ENCODE measurements at regions not wholly inside any gene's neighbourhood (a gene's known extent, or its start where the extent isn't known, plus 50 kb on each side); places are given as distances from the start of the nearest gene placed in this dataset.

DNA sequence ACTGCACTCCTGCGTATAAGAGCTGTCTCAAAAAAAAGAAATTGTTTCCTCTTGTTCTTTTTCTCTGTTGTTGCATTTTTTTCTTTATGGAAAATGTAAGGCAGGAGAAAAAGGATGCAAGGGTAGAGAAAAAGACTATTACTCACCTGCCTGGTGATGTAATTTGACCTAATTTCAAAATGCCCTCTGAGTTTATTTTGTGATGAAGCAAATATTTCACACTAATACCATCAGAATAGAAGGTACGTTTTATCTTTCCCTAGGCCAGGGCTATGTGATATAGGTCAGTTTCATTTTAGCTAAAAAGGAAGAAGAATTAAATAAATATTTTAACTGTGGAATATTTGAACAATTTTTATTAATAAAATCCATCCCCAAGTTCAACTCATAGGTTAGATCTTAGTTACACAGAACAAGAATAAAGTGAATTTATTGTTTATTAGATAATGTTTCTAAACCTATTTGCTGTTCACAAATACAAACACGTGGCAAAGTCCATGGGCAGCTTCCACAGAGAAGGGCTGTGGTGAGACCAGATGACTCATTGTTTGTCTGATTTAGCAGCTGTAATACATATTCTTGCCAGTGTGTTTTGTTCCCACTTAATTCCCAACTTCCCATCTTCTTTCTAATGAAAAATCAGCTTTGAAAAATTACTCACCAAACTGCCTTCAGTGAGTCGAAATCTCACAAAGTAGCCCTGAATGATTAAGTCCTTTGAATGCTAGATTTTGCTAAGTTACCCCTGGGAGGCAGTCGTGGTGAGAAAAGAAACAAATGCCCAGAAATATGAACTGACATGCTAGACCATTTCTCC is 52.8 kb upstream of the CCDC112 start:
- H3K79me1 ChIP-seq (ENCODE audit: low read depth in 1 of 2, low read length in 2 of 2): no peaks in the 10 kb centered on the region
- H3K9me1 ChIP-seq (ENCODE audit: insufficient read depth, low read length): peaks cover 5% of the 10 kb centered on the region
- in situ Hi-C loops (cut with MboI; ENCODE audit: low sequenced_read_pairs) (no loop called here), dilution Hi-C loops (cut with HindIII; ENCODE audit: low sequenced_read_pairs, unreplicated experiment) (no loop called here), intact Hi-C loops (cut with micrococcal nuclease) (no loop called here)
- ChIA-PET CTCF (interaction anchor here (1.1 kb wide), 1 partner anchor 27 kb away, joined by 3 read pairs; no protein-coding TSS in a partner anchor), POLR2A (ENCODE audit: unreplicated experiment) (no interaction called here)
- no peak overlapping the region for H2AFZ ChIP-seq (replicated peaks; ENCODE audit: low read length, poor library complexity)
- H2AK9ac ChIP-seq (replicated peaks; ENCODE audit: low read depth, low read length, poor library complexity): no peak overlapping the region
- H3K18ac ChIP-seq (ENCODE audit: low read depth, low read length): no peak overlapping the region
- H3K23ac ChIP-seq (ENCODE audit: low read depth, low read length): no peak overlapping the region
- no peak overlapping the region for H2BK15ac ChIP-seq (ENCODE audit: low read depth, low read length)
- no peak overlapping the region for H4K8ac ChIP-seq (ENCODE audit: low read depth in 2 of 2, low read length in 2 of 2)
- no peak overlapping the region for H3K27ac ChIP-seq (ENCODE audit: insufficient read depth, low read length)
- no peak overlapping the region for H2BK5ac ChIP-seq (ENCODE audit: low read depth, low read length, poor library complexity, severe bottlenecking)
- WGBS, 2 experiments (ENCODE audit: extremely low coverage in 2 of 2, insufficient read length in 1 of 2): no CpG with 5 or more reads among the region's 5 CpGs
- peak overlapping the region; percentile 60 for H3K4me2 ChIP-seq (ENCODE audit: low read depth, low read length)
- DNase-seq: peak; percentile 90
- H4K91ac ChIP-seq (ENCODE audit: insufficient read depth, low read depth, low read length): no peak overlapping the region
- TF ChIP-seq RFX5 (IDR thresholded peaks at IDR 0.05; ENCODE audit: low read depth, low read length) (no peak), SMC3 (IDR thresholded peaks at IDR 0.05; ENCODE audit: low read depth, low read length) (0 out of 2 replicates have a peak, but pooled peaks have one; percentile 9), MAFK (IDR thresholded peaks at IDR 0.05; ENCODE audit: low read depth, low read length) (no peak), CEBPB (IDR thresholded peaks at IDR 0.05; ENCODE audit: low read depth, low read length) (peak; percentile 55; the same call in 1 of the 2 replicates), MXI1 (IDR thresholded peaks at IDR 0.05; ENCODE audit: borderline replicate concordance, low read depth, low read length) (peak; percentile 86), FOS (IDR thresholded peaks at IDR 0.05; ENCODE audit: low read depth, low read length) (peak; percentile 90)
- TF ChIP-seq, protein P1, sequence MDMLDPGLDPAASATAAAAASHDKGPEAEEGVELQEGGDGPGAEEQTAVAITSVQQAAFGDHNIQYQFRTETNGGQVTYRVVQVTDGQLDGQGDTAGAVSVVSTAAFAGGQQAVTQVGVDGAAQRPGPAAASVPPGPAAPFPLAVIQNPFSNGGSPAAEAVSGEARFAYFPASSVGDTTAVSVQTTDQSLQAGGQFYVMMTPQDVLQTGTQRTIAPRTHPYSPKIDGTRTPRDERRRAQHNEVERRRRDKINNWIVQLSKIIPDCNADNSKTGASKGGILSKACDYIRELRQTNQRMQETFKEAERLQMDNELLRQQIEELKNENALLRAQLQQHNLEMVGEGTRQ (IDR thresholded peaks at IDR 0.05; ENCODE audit: low read depth, low read length): 0 out of 2 replicates have a peak, but pooled peaks have one; percentile 12
- peak; percentile 91 for ATAC-seq (ENCODE audit: low read depth)
- no peak overlapping the region for H2BK120ac ChIP-seq (ENCODE audit: low read depth, low read length)
- peak overlapping the region; percentile 22; the same call in 1 of the 2 replicates for H2BK20ac ChIP-seq (ENCODE audit: low read depth, low read length)
- H3K14ac ChIP-seq (replicated peaks; ENCODE audit: low read depth, low read length): peak overlapping the region; percentile 25; the same call in 1 of the 2 replicates
- H4K5ac ChIP-seq (ENCODE audit: low read depth, low read length): no peak overlapping the region
- no peak overlapping the region for H3K9ac ChIP-seq (ENCODE audit: low read depth, low read length)
- no peak overlapping the region; the same call in 1 of the 2 replicates for H3K4ac ChIP-seq (ENCODE audit: low read depth, low read length)
- H3K27me3 ChIP-seq (ENCODE audit: control insufficient read depth, insufficient read depth, low read length): no peaks in the 10 kb centered on the region
- 0 out of 2 replicates have a peak overlapping the region, but pooled peaks have one; percentile 25 for H2AK5ac ChIP-seq (ENCODE audit: low read depth, low read length)
- no peaks in the 10 kb centered on the region for H4K20me1 ChIP-seq (ENCODE audit: insufficient read depth, low read length)
- BruUV-seq (replicated peaks): no TSS peak
- no peak overlapping the region for H3K56ac ChIP-seq (ENCODE audit: extremely low read depth, insufficient read depth, low read length)
- H3K9me3 ChIP-seq (ENCODE audit: control insufficient read depth, insufficient read depth, low read length): no peaks in the 10 kb centered on the region
- no peaks in the 10 kb centered on the region for H3K36me3 ChIP-seq (ENCODE audit: control insufficient read depth, insufficient read depth, low read length)
- H3K4me1 ChIP-seq (ENCODE audit: control insufficient read depth, insufficient read depth, low read length): peaks cover 5% of the 10 kb centered on the region
- no peak overlapping the region for H3K4me3 ChIP-seq (ENCODE audit: insufficient read depth, low read depth, low read length)

Measured in IMR-90 (cell line).